ENCODE measurements at regions not wholly inside any gene's neighbourhood (a gene's known extent, or its start where the extent isn't known, plus 50 kb on each side); places are given as distances from the start of the nearest gene placed in this dataset.

- intact Hi-C loops (cut with micrococcal nuclease): no loop called here
- Mint-ChIP-seq H3K27ac (ENCODE audit: low read depth, unreplicated experiment) (no peak overlapping the region), H3K4me1 (ENCODE audit: insufficient read depth, unreplicated experiment) (no peaks in the 10 kb centered on the region), H3K36me3 (ENCODE audit: insufficient read depth, unreplicated experiment) (peaks cover 6% of the 10 kb centered on the region), H3K27me3 (ENCODE audit: insufficient read depth, unreplicated experiment) (peaks cover 58% of the 10 kb centered on the region), H3K9me3 (ENCODE audit: unreplicated experiment) (peaks cover 11% of the 10 kb centered on the region), H3K4me3 (ENCODE audit: unreplicated experiment) (no peak overlapping the region)
- POLR2A ChIA-PET: no interaction called here
- no peak for DNase-seq (ENCODE audit: unreplicated experiment)
- TF ChIP-seq CTCF (IDR thresholded peaks at IDR 0.05; ENCODE audit: unreplicated experiment): no peak
- BruUV-seq (replicated peaks): no TSS peak
- CTCF ChIA-PET: no interaction called here
Observed at GRCh38 chr14:28936601-28937000, 170.0 kb downstream of the FOXG1 start.

DNA sequence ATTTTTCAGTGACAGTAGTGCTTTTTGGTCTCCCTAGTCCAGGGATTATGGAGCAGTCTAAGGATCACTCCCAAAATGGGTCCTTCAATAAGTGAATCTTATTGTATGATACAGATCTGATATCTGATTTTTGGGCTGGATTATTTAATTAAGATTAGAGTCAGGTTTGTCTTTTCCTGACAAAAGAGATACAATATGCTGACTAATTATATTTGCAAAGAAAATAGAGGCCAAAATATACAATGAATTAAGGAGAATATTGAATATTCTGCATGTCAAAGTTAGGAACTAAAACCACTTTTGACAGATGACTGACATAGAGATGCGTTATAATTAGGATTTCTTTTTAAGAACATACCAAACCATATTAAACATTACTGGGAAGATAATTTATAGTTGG is 175.2 kb downstream of the FOXG1 start:
- no peak for DNase-seq (ENCODE audit: unreplicated experiment)
- H3K4me3 Mint-ChIP-seq (ENCODE audit: unreplicated experiment): no peak overlapping the region
- no peaks in the 10 kb centered on the region for H3K36me3 Mint-ChIP-seq (ENCODE audit: insufficient read depth, unreplicated experiment)
- BruUV-seq (replicated peaks): no TSS peak
- no peaks in the 10 kb centered on the region for H3K4me1 Mint-ChIP-seq (ENCODE audit: insufficient read depth, unreplicated experiment)
- ChIA-PET CTCF (interaction anchor here (0.7 kb wide), 1 partner anchor 1263 kb away, joined by 3 read pairs; no protein-coding TSS in a partner anchor), POLR2A (no interaction called here)
- H3K27me3 Mint-ChIP-seq (ENCODE audit: insufficient read depth, unreplicated experiment): peaks cover 55% of the 10 kb centered on the region
- no peaks in the 10 kb centered on the region for H3K9me3 Mint-ChIP-seq (ENCODE audit: unreplicated experiment)
- H3K27ac Mint-ChIP-seq (ENCODE audit: low read depth, unreplicated experiment): no peak overlapping the region
- intact Hi-C loops (cut with micrococcal nuclease): no loop called here
- no peak for TF ChIP-seq CTCF (IDR thresholded peaks at IDR 0.05; ENCODE audit: unreplicated experiment)

DNA sequence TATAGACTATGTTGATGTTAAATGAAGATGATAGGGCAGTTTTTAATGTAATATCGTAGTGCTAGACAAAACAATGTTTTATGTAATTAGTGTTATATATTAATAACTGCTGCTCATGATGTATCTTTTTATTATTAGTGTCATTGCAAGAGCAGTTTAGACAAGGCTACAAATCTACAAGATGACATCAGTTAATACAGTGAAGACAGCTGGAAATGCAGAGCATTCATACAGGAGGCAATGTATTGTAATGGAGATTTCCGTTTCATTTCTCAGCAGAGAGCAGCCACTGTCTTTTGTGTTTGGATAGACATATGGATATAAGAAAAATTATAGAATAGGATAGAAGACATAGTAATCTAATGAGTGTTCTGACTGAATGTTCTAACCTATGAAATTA is 178.0 kb downstream of the FOXG1 start:
- Mint-ChIP-seq H3K4me1 (ENCODE audit: insufficient read depth, unreplicated experiment) (no peaks in the 10 kb centered on the region), H3K9me3 (ENCODE audit: unreplicated experiment) (no peaks in the 10 kb centered on the region), H3K4me3 (ENCODE audit: unreplicated experiment) (no peak overlapping the region), H3K27me3 (ENCODE audit: insufficient read depth, unreplicated experiment) (peaks cover 80% of the 10 kb centered on the region), H3K27ac (ENCODE audit: low read depth, unreplicated experiment) (no peak overlapping the region), H3K36me3 (ENCODE audit: insufficient read depth, unreplicated experiment) (no peaks in the 10 kb centered on the region)
- intact Hi-C loops (cut with micrococcal nuclease): no loop called here
- POLR2A ChIA-PET: no interaction called here
- BruUV-seq (replicated peaks): no TSS peak
- CTCF ChIA-PET: no interaction called here
- TF ChIP-seq CTCF (IDR thresholded peaks at IDR 0.05; ENCODE audit: unreplicated experiment): no peak
- DNase-seq (ENCODE audit: unreplicated experiment): no peak

DNA sequence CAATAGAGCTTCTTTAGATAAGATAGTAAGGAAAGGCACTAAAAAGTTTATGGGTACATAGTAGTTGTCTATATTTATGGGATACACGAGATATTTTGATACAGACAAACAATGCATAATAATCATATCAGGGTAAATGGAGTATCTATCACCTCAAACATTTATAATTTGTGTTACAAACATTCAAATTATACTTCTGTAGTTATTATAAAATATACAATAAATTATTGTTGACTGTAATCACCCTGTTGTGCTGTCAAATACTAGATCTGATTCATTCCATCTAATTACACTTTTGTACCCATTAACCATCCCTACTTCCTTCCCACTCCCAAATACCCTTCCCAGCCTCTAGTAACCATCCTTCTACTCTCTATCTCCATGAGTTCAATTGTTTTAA is 179.7 kb downstream of the FOXG1 start:
- DNase-seq (ENCODE audit: unreplicated experiment): no peak
- intact Hi-C loops (cut with micrococcal nuclease): no loop called here
- POLR2A ChIA-PET: interaction anchor here (0.6 kb wide), 1 partner anchor 37 kb away, joined by 3 read pairs; no protein-coding TSS in a partner anchor
- CTCF ChIA-PET: interaction anchor here (0.8 kb wide), 1 partner anchor 62 kb away, joined by 5 read pairs; no protein-coding TSS in a partner anchor
- Mint-ChIP-seq H3K36me3 (ENCODE audit: insufficient read depth, unreplicated experiment) (no peaks in the 10 kb centered on the region), H3K27me3 (ENCODE audit: insufficient read depth, unreplicated experiment) (peaks cover 88% of the 10 kb centered on the region), H3K9me3 (ENCODE audit: unreplicated experiment) (no peaks in the 10 kb centered on the region), H3K27ac (ENCODE audit: low read depth, unreplicated experiment) (no peak overlapping the region), H3K4me3 (ENCODE audit: unreplicated experiment) (no peak overlapping the region), H3K4me1 (ENCODE audit: insufficient read depth, unreplicated experiment) (no peaks in the 10 kb centered on the region)
- no peak for TF ChIP-seq CTCF (IDR thresholded peaks at IDR 0.05; ENCODE audit: unreplicated experiment)
- no TSS peak for BruUV-seq (replicated peaks)
